ENCODE measurements at regions not wholly inside any gene's neighbourhood (a gene's known extent, or its start where the extent isn't known, plus 50 kb on each side); places are given as distances from the start of the nearest gene placed in this dataset.
"Not testable (repeated sequence)": the region's sequence is repeated elsewhere in the genome, so short reads cannot be mapped to it uniquely, and the experiment has no call there.

DNA sequence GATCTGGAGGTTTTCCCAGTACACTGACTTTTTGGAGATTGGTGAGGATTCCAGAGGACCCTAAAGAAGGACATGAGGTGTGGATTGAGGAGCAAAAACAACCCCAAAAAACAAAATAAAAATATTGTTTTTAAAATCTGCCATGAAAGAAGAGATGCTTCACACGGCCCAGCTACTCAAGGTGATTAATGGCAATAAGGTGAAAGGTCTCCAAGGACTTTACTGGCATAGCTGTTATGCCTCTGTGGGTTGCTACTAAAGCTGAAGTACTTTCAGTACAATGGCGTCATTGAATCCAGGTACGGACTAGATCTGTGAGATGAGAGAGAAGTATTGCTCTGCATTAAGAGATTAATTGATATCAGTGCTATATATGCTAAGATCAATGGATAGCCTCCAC, 606.4 kb downstream of the TDRD15 start:
- DNase-seq, result no peak

DNA sequence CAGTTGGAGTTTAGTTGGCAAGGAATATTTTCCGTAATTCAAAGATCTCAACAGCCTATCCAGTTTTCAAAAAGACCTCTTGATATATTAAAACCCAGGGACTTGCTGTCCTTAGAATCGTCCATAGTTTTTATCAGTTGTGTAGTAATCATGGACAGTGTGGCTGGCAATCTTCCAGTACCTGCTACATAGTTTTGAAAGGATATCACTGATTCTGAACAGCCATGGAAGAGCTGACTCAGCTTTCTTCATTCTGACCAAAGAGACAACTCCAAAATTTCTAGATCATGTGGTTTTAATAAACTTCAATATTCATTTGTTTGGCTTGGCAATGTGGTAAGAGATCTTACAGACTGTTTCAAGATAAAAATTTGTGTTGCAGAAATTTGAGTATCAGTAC, 616.7 kb downstream of the TDRD15 start:
- no peak for DNase-seq

DNA sequence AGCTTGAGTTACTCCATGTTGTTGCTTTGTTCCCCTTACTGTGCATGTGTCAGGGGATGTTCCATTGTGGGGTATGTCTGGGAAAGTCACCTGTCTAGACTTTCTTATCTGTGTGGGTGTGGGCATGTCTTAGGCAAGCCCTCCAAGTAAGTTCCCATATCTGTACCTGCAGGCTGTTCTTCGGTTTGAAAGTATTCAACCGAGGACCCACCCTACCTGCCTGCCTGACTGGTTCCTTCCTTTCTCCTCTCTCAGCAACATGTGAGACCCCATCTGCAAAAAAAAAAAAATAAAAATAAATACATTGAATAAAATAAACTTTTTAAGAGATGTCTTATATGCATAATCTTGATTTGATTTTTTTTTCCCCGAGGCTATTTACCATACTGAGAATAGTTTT, 622.7 kb downstream of the TDRD15 start:
- DNase-seq, result no peak

DNA sequence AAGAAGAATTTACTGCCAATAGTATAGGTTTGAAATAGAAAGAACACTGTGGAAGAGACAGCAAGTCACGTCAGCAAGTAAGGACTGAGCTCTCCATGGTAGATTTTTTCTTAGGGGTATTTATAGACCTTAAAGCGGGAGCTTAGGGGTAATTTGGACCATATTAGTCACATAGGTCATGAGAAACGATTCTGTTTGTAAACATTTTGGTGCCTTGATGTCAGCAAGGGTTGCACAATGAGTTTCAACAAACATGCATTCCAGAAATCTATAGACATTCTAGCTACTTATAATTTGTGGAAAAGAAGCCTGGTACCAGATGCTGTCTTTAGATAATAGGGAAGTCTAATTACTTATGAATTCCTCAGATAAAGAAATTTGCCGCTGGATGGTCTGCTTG, 624.7 kb downstream of the TDRD15 start:
- DNase-seq, result no peak

DNA sequence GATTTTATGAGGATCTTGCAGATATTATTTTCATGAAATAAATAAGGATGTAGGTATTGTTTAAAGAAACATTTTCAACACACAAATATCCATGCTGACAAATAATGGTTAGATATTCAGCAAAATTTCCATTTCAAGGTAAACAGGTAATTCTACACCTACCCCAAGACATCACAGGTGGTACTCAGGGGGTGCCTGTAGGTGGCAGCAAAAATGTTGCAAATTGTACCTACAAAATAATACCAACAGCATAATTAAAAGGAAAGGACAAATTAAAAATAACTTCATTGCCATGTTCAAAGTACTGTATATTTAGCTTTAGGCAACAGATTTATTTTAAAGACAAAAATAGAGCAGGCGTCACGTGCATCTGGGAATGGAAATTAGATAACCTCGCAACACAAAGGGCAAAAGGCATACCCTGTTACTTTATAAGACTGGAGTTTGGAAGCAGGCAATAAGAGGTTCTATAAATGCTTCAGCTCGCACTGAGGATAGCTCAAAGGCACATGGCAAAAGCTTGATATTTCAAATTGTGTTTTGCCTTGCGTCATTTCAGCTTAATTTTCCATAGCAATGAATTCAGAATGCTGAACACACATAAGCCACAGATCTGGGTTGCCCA, 630.5 kb downstream of the TDRD15 start:
- DNase-seq, result no peak

DNA sequence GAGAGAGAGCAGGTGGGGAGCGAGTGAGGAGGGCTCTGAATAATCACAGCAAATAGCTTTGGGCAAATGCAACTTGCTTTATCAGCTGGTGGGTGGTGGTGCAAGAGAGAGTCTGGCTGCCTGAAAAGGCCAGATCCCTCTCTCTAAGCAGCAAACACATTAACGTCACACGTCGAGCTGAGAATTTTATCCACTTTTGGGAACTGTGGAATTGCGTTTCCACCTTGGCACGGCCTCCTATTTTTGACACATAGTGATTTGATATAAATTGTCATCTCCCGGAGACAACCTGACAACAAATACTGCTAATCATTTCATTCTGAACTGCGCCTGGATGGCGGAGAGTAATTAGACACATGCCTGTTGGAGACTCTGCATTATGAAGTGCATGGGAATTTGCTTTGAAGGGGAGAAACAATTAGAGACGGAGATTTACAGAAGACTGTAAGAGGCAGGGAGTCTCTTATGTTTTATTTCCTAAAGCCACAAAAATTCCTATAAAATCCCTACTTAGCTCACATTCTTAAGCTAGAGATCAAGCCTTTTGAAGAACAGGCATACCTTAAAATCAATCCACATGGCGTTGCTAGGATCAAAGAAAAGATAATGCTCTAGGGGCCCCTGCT, 634.1 kb downstream of the TDRD15 start:
- DNase-seq, result no peak

DNA sequence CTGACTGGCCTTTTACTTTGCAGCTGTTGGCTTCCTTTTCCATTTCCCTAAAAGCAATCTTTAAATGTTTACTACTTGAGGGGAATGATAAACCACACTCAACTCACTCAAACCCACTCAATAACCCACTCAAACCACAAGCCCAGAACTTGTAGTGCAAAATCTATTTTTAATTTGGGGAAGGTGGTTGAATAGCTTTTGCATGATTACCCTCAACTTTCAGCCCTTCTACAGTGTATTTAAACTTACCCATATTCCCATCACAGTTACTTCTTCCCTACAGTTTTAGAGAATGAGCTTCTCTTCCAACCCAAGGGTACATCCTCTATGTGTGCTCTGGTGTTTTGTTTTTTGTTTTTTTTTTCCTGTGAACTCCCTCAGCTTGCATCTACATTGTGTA, 636.1 kb downstream of the TDRD15 start:
- DNase-seq, result no peak

DNA sequence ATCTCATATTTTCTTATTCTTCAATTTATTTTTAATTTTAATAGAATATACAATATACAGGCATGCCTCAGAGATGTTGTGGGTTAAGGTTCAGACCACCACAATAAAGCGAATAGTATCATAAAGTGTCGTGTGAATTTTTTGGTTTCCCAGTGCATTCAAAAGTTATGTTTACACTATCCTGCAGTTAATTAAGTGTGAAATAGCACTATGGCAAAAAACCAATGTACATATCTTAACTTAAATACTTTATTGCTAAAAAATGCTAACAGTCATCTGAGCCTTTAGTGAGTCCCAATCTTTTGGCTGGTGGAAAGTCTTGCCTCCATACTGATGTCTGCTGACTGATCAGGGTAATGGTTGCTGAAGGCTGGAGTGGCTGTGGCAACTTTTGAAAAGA, 637.6 kb downstream of the TDRD15 start:
- DNase-seq, result no peak

DNA sequence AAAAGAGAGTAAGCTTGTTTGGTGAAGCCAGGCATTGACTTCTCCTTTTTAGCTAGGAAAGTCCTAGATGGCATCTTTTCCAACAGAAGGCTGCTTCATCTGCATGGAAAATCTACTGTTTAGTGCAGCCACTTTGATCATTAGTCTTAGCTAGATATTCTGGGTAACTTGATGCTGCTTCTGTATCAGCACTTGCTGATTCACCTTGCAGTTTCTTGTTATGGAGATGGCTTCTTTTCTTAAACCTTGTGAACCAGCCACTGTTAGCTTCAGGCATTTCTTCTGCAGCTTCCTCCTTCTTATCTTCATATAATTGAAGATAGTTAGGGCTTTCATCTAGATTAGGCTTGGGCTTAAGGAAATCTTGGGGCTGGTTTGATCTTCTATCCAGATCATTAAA, 639.7 kb downstream of the TDRD15 start:
- no peak for DNase-seq

DNA sequence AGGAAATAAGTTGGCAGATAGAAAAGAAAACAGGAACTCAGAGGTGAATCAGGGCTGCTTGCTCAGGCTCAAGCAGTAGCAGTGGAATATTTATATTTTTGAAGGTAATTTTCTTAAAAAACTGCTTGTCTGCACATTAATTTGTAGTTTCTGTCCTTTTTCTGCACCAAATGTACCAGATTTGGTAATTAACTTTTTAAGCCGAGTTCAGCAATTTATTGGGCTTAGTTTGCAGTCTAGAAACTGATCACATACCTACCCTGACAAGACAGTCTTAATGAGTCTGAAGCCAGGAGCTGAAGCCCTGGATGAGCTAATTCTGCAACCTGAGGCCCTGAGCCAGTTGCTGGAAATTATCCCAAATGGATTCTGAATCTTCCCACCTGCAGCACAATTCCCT, 647.0 kb downstream of the TDRD15 start:
- DNase-seq, result no peak

DNA sequence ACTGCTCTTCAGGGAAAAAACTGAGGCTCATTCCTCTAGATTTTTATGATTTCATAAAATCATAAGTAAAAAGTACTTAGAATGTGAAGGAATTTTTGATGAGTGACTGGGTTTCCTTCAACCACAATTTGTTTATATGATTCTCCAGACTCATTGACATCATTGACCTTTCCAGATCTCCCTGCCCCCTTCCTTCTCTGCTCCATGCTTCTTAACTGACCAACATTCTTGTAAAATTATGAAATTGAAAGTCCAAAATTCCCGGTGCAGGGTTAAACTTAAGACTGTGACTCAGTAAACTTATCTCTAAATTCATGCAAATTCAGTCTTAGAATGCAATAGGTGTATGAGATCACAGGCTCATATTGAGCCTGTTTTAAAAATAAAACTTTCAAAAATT, 648.9 kb downstream of the TDRD15 start:
- no peak for DNase-seq

DNA sequence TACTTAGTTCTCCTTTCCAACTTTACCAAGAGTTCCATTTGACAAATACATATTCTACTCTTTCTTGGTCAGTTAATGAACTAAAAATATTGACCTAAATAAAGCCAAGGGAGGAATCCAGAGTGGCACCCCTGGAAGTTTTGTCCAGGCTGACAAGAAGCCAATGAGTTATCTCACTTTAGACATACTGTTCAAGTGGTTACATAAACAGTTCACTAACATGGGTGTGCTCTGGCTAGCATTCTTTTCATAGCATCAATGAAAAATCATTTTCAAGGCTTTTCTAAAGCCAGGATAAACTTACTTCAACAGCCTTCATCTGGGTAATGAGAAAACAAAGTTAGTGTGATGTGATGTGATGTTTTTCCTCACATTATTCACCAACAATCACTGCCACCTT, 649.4 kb downstream of the TDRD15 start:
- DNase-seq, result no peak

DNA sequence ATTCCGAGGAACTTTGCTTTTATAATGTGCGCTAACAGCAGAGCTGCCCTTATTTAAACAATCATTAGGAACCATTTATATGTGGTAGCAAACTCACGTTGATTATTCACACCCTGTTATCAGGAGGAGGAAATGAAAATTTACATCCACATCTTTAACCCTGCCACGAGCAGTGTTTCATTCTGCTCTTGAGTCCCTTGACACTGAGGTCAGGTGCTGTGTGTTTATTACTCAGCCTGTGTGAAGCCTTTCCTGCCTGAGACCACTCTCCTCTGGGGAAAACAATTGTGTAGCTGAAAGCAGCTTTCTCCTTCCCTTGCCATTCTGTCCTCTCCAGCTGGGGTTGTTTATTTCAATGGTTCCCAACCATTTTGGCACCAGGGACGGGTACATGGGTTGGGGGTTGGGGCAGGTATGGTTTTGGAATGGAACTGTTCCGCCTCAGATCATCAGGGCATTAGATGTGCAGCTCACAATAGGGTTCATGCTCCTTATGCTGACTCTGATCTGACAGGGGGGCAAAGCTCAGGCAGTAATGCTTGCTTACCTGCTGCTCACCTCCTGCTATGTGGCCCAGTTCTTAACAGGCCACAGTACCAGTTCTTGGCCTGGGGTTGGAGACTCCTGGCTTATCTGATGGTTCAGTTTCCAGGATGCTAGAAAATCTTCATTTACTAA, 651.1 kb downstream of the TDRD15 start:
- no peak for DNase-seq

DNA sequence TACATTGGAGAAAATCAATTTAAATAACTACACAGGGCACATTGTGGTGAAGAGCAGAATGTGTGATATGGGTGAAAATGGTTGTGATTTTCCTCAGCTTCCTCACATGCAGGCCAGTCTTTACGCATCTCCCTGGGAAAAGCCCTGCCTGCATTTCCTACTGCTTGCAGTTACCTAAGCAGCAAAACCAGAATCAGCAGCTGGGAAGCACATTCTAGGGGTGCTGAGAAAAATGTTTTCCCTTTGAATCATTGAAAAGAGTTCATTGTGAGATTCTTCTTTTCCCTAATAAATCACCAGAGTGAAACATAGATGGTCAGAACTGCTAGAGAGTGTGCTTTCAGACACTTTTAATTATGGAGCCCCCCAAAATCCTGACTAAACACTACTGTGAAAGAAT, 656.0 kb downstream of the TDRD15 start:
- no peak for DNase-seq

DNA sequence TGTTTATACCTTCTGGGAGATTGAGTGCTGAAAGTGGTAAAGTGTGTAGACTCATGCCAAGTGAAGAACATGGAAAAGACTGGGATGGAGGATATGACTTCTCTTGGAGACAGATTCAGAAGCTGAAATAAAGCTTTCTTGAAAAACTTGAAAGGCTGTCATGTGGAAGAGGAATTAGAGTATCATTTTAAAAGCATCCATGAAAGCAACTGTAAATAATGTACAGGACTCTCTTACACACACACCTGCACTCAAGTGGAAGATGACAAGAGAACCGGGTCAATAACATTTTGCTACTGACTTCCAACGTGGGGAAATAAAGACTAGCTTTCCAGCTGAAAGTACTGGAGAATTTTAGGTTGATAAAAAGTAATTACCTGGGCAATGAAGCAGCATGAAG, 658.2 kb downstream of the TDRD15 start:
- DNase-seq, result no peak

DNA sequence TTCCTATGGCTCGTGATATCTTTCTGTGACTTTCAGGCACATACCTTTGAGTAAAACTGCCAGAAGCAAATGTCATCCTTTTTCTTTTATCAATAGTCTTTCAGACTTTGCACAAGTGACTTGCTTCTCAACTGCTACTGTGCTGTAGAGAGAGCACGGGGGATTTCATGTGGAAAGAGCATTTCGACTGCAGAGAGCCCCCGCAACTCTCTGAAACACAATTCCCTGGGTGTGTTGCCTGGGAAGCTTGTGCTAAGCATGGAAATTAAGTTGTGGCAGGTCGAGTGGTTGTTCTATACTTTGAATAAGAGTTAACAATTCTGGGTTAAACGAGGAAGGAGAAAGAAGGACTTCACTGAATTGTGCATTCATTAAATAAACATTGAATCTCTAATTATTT, 659.1 kb downstream of the TDRD15 start:
- DNase-seq, result no peak

DNA sequence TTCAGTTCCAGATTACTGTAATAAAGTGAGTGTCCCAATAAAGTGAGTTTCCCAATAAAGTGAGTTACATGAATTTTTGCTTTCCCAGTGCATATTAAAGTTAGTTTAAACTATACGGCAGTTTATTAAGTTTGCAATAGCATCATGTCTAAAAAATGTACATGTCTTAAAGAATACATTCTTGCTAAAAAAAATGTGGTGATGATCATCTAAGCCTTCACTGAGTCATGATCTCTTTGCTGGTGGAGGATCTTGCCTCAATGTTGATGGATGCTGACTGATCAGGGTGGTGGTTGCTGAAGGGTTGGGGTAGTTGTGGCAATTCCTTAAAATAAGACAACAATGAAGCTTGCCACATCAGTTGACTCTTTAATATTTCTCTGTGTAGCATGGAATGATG, 664.2 kb downstream of the TDRD15 start:
- no peak for DNase-seq

DNA sequence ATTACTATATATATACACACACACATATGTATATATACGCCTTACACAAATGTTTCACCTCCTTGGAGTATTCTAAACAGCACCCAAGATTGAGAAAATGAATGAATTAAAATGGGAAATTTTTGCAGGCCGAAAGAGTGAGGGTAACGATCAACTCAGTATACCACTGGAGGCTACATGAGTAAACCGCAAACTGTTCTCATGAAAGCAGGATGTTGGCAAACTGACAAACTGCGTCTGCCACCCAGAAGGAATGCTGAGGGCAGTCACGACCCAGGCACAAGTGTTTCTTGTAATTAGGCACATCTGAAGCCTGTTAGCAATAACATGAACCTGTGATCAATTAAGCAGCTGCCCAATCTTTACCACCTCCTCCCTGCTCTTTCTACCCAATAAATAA, 666.5 kb downstream of the TDRD15 start:
- DNase-seq, result not testable (repeated sequence)

DNA sequence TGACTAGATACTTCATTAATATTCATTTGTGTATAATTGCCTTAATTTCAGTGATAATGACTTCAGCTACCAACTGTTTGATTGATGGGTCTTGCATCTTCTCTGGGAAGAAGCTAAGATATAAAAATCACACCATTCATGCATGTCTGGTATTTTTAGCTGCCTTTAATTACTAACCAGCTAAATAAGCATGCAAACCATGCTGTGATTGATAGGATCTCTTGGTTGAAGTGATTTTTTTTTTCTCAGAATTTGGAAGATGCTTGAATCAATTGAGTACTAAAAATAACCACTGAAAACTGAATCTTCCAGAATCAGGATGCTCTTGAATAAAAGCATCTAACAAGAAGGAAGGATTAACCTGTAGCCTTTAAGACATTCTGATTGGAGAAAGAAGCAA, 668.8 kb downstream of the TDRD15 start:
- no peak for DNase-seq

DNA sequence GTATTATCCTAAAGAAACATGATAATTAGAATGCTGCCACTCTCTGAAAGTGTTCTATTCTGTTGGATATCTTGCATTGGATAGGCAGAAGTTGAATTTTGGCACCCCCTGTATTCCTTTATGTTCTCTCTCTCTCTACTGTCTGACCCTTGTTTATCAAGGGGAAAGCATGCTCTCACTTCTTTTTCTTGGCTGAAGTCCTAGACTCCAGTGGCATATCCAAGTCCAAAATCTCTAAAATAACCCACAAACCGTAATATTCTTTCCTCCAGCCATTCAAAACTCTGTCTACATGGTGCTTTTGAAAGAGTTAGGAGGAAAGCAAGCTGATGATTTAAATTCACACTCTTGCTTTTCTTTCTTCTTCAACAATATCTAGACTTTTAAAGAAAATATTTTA, 669.7 kb downstream of the TDRD15 start:
- no peak for DNase-seq

DNA sequence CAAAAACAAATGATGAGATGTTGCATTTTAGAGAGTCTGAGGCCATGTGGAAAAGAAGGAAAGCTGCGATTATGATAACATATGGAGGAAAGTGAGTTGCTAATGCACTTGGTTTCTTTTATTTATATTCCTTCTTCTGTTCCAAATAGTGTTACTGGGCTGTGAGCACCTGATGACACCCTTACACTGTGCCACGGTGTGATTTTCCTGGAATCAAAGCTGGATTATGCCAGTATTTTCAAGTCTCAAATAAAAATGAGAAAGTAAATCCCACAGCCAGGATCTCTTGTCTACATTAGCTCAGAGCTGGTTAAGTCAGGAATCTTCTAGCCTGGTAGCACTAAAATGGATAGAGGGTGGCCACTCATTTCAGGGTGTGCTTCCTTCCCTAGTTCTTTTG, 670.8 kb downstream of the TDRD15 start:
- no peak for DNase-seq

DNA sequence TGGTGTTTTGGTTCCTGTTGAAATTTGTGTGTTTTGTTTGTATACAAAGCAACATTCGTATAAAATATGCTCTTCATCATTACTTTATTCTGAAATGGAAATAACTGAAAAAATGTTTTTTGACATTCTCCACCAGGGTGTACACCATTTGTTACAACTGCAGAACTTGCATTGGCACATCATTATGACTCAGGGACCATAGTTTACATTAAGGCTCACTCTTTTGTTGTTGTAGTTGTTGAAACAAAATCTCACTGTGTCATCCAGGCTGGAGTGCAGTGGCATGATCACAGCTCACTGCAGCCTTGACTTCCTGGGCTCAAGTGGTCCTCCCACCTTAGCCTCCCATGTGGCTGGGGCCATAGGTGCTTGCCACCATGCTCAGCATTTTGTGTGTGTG, 676.6 kb downstream of the TDRD15 start:
- DNase-seq, result no peak

DNA sequence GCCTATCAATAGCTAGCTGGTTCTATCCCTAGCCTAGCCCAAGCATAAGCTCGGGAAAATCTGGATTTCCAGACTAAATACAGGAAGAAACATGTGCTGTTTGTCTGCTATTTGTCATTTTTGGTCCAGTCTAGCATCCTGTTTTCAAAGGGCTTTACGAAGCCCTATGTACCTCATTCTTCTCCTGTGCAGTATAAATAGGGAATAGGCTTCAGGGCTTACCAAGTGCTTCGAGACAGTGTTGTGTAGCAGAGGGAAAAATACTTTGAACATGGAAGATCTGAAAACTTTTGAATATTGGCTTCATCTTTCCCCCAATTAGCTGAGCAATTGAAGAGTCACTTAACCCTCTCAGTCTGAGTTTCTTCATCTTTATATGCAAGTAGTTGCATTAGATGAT, 679.8 kb downstream of the TDRD15 start:
- DNase-seq, result no peak

DNA sequence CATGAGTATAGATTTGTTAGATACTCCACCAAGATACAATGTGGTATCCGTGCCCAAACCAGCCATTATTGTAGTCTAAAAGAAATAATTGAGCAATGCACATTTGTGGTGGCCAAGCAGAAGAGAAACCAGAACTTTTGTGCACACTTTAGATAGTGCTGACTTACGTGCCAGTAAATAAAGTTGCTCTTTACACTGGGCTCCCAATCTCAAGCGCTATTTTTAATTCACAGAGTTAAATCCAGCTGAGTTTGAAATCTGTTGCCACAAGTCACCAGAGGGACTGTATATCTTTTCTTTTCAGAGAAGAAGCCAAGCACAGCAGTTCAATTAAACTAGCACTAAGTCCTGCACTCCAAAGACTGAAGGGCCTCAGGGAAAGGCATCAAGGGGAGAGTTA, 680.4 kb downstream of the TDRD15 start:
- DNase-seq, result no peak

DNA sequence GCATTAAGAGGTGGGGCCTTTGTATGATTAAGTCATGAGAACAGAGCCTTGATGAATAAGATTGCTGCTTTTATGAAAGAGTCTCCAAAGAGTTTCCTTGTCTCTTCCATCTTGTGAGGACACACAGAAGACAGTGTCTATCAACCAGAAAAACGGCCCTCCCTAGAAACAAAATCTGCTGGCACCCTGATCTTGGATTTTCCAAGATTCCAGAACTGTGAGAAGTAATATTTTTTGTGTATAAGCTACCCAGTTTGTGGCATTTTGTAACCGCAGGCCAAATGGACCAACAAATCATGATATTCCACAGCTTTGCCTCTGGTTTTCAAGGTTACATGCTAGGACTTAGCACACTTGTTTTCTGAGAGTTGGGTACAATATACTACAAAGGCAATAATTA, 687.8 kb downstream of the TDRD15 start:
- no peak for DNase-seq

All from DMS 273 treated with DMSO at 0.1 percent for 48 hours (cell line).